SK-N-SH (cell line): ENCODE measurements at regions not wholly inside any gene's neighbourhood (a gene's known extent, or its start where the extent isn't known, plus 50 kb on each side); places are given as distances from the start of the nearest gene placed in this dataset.
"Not testable (repeated sequence)": the region's sequence is repeated elsewhere in the genome, so short reads cannot be mapped to it uniquely, and the experiment has no call there.

Experiments used
- CTCF ChIP-seq: fragments of 200-600 bp; sonication (generic); IDR thresholded peaks from 2 replicates; pipeline ENCODE4 v1.6.1; 2017; ENCODE audit warnings: antibody characterized with exemption, mild to moderate bottlenecking, moderate library complexity
- EP300 ChIP-seq, 2 experiments: IDR thresholded peaks; 2 replicates each; pipeline versions ENCODE4 v1.4.0 to v1.6.1; 2012; ENCODE audit warnings: borderline replicate concordance in 1 of 2, low read depth in 1 of 2, low read length in 1 of 2
- MAX ChIP-seq: IDR thresholded peaks from 2 replicates; pipeline ENCODE4 v1.4.0; 2012; ENCODE audit warnings: low read depth
- MXI1 ChIP-seq: IDR thresholded peaks from 2 replicates; pipeline ENCODE4 v1.6.1; 2012; ENCODE audit warnings: mild to moderate bottlenecking, low read depth, low read length, improper control_type of control experiment
- NFIC ChIP-seq: IDR thresholded peaks from 2 replicates; pipeline ENCODE4 v1.4.0; 2012; ENCODE audit warnings: borderline replicate concordance
- POLR2AphosphoS5 ChIP-seq: IDR thresholded peaks from 2 replicates; pipeline ENCODE4 v1.6.1; 2012; ENCODE audit warnings: low read depth, low read length
- RCOR1 ChIP-seq: fragments of 150-350 bp; IDR thresholded peaks from 2 replicates; pipeline ENCODE4 v1.6.1; 2017; ENCODE audit warnings: antibody characterized with exemption, low read length
- TAF1 ChIP-seq: IDR thresholded peaks from 2 replicates; pipeline ENCODE4 v1.6.1; 2012; ENCODE audit warnings: low read depth, mild to moderate bottlenecking, low read length, moderate library complexity, borderline replicate concordance
- TEAD4 ChIP-seq: IDR thresholded peaks from 2 replicates; pipeline ENCODE4 v1.4.0; 2012; ENCODE audit warnings: mild to moderate bottlenecking, borderline replicate concordance; ENCODE audit not compliant: insufficient read depth
- YY1 ChIP-seq: IDR thresholded peaks from 2 replicates; pipeline ENCODE4 v1.4.0; 2012; ENCODE audit warnings: low read depth, mild to moderate bottlenecking

GRCh38 chr17:45585037-45585733 is 94.7 kb upstream of the PLEKHM1 start:
- TF ChIP-seq POLR2AphosphoS5 (peak; percentile 79), CTCF (peak; percentile 21; the same call in 1 of the 2 replicates), EP300 (IDR thresholded peaks at IDR 0.05; ENCODE audit: borderline replicate concordance in 1 of 2, low read depth in 1 of 2, low read length in 1 of 2) (0 out of 4 replicates have a peak, but pooled peaks of 1 of the 2 experiments have one; percentile 13), TAF1 (peak; percentile 90), MXI1 (peak; percentile 67; the same call in 1 of the 2 replicates), MAX (0 out of 2 replicates have a peak, but pooled peaks have one; percentile 74), NFIC (peak; percentile 19; the same call in 1 of the 2 replicates), YY1 (peak; percentile 71)
- not testable (repeated sequence) for TF ChIP-seq RCOR1, TEAD4
